ENCODE measurements at regions not wholly inside any gene's neighbourhood (a gene's known extent, or its start where the extent isn't known, plus 50 kb on each side); places are given as distances from the start of the nearest gene placed in this dataset.

DNA sequence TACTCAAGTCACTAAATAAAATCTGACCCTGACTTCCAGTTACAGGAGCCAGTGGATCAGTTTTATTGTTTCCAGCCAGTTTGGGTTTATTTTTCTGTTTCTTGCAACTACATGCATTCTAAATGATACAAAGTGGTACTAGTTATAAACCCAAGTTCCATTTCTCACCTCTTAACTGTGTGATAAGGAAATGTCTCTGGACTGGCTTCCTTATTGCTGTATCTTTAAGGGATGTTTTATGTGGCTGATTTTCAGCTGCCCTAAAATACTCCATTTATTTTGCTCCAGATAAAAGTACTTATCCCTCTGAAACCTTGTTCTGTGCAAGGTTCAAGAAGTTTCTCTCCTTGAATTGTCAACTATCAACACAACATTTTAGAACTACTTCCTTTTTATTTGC, 107.9 kb upstream of the DLX2 start:
- DNase-seq (ENCODE audit: low spot score): no peak
- peaks cover 5% of the 10 kb centered on the region for H3K36me3 Mint-ChIP-seq (ENCODE audit: low read depth)
- peaks cover 31% of the 10 kb centered on the region for H3K4me1 Mint-ChIP-seq (ENCODE audit: low read depth)
- H3K27ac Mint-ChIP-seq: no peak overlapping the region
- no peaks in the 10 kb centered on the region for H3K27me3 Mint-ChIP-seq (ENCODE audit: insufficient read depth)
- H3K9me3 Mint-ChIP-seq: no peaks in the 10 kb centered on the region
- H3K4me3 Mint-ChIP-seq: no peak overlapping the region
- intact Hi-C loops (cut with micrococcal nuclease): no loop called here

DNA sequence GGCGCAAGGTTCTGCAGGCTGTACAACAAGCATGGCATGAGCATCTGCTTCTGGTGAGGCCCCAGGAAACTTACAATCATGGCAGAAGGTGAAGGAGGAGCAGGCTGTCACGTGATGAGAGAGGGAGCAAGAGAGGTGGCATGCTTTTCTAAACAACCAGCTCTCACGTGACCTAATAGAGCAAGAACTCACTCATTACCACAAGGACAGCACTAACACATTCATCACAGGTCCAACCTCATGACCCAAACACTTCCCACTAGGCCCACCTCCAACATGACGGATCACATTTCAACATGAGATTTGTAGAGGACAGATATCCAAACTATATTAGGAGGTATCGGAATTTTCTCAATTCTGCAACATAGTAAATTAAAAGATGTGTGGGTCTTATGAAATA, 108.8 kb upstream of the DLX2 start:
- Mint-ChIP-seq H3K27ac (no peak overlapping the region), H3K4me1 (ENCODE audit: low read depth) (peaks cover 31% of the 10 kb centered on the region), H3K27me3 (ENCODE audit: insufficient read depth) (no peaks in the 10 kb centered on the region), H3K36me3 (ENCODE audit: low read depth) (peaks cover 5% of the 10 kb centered on the region), H3K4me3 (no peak overlapping the region), H3K9me3 (no peaks in the 10 kb centered on the region)
- intact Hi-C loops (cut with micrococcal nuclease): no loop called here
- no peak for DNase-seq (ENCODE audit: low spot score)

DNA sequence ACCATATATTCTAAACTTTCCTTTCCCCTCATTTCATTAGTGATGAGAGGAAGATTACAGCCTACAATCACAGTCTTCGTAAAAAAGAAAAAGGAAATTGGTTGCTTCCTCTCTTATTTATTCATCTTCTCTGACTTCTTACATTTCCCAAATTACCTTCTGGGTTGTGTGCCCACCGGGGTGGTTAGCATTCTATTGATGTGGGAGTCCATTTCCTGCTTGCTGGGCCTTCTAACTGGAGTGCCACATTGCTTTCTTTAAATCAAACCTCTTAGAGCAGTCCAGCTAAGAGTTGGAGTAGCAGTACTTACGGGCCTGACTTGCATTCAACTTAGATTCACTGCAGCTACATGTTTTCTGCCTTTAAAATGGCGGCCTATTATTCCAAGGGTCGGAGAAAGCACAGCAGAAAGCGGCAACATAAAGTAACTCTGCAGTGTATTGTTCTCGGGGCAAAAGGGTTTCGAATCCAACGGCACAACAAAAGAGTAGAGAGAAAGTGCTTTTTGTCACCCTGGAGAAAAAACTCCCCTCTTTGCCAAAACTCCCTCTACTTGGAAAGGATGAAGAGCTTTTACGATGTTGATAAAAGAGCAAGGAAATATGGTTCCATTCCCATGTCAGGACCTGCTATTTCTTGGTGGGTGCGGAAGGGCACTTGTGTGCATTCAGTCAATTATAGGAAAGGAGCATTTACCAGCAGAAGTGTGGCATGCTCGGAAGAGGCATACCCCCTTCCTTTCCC, 110.6 kb upstream of the DLX2 start:
- Mint-ChIP-seq H3K36me3 (ENCODE audit: low read depth) (peaks cover 5% of the 10 kb centered on the region), H3K27ac (no peak overlapping the region), H3K4me3 (no peak overlapping the region)

DNA sequence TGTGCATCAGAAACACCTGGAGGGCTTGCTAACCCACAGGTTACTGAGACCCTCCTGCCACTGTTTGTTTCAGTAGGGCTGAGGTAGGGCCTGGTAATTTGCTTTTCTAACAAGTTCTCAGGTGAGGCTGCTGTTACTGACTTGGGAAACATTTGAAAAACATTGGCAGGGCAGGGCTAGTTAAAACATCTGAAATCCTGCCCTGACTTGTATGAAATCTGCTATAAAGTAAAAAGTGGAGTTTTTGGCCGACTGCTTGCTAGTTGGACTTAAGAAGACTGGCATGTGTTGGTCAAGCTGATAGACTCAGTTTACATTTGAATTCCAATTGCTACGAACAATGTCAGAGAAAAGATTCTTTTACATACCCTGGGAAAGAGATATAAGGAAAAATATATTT, 111.6 kb upstream of the DLX2 start:
- Mint-ChIP-seq H3K27me3 (ENCODE audit: insufficient read depth) (no peaks in the 10 kb centered on the region), H3K4me1 (ENCODE audit: low read depth) (peaks cover 27% of the 10 kb centered on the region), H3K36me3 (ENCODE audit: low read depth) (peaks cover 5% of the 10 kb centered on the region), H3K27ac (no peak overlapping the region), H3K9me3 (no peaks in the 10 kb centered on the region), H3K4me3 (no peak overlapping the region)
- no peak for DNase-seq (ENCODE audit: low spot score)
- intact Hi-C loops (cut with micrococcal nuclease): no loop called here

More for the DNA sequence above, 110.6 kb upstream of the DLX2 start:
- no peak for DNase-seq (ENCODE audit: low spot score)
- H3K27me3 Mint-ChIP-seq (ENCODE audit: insufficient read depth): no peaks in the 10 kb centered on the region
- peaks cover 29% of the 10 kb centered on the region for H3K4me1 Mint-ChIP-seq (ENCODE audit: low read depth)
- intact Hi-C loops (cut with micrococcal nuclease): no loop called here
- H3K9me3 Mint-ChIP-seq: no peaks in the 10 kb centered on the region

DNA sequence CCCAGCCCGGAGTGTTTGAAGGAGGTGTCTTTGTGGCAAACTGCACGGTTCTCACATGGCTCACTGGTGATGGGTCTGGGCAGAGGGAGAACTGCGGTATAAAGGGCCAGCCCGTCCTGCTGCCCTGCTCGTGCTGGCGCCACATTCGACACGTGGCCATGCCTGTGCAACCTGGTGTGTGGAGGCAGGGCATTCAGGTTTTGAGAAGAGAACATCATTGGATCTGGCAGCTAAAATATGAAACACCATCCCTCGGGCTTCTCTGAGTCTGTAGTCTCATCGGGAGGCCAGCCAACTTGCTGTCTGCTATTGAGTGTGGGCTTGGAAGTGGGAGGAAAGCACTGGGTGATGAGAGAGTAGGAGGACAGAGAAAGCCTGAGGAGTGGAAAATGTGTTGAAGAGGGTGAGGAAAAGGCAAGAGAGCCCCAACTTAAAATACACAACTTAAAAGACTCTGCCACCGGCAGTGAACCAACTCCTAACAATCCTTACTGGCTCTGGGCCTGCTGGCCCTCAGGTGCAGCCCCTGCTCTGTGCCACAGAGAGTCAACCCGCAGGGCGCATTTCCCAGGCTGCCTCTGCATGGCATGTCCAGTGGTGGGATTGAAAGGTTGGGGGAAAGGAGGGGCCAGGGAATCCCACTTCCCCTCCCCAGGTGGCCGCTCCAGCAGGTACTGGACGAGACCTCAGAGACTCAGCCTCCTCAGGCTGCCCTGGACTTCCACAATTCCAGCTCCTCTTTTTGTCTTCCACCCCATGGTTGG, 112.7 kb upstream of the DLX2 start:
- no peaks in the 10 kb centered on the region for H3K9me3 Mint-ChIP-seq
- DNase-seq (ENCODE audit: low spot score): no peak
- intact Hi-C loops (cut with micrococcal nuclease): no loop called here
- H3K36me3 Mint-ChIP-seq (ENCODE audit: low read depth): peaks cover 5% of the 10 kb centered on the region
- H3K4me3 Mint-ChIP-seq: no peak overlapping the region
- H3K27me3 Mint-ChIP-seq (ENCODE audit: insufficient read depth): no peaks in the 10 kb centered on the region
- no peak overlapping the region for H3K27ac Mint-ChIP-seq
- peaks cover 33% of the 10 kb centered on the region for H3K4me1 Mint-ChIP-seq (ENCODE audit: low read depth)

DNA sequence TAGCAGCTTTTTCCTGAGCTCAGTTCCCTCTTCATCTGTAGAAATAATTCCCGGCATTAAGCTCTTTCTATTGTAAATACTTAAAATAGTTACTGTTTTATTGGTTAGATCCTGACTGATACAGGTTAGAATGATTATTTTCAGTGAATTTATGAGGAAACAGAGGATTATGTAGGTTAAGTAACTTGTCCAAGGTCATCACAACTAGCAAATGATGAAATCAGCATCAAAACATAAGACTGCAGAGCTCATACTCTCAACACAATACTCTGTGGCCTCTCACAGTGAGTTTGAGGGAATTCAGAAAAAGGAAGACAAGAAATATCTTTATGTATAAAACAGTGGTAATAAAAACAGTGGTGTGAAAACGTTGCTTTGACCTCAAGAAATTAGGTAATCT, 113.2 kb upstream of the DLX2 start:
- peaks cover 36% of the 10 kb centered on the region for H3K4me1 Mint-ChIP-seq (ENCODE audit: low read depth)
- H3K4me3 Mint-ChIP-seq: no peak overlapping the region
- no peak for DNase-seq (ENCODE audit: low spot score)
- H3K27me3 Mint-ChIP-seq (ENCODE audit: insufficient read depth): no peaks in the 10 kb centered on the region
- H3K36me3 Mint-ChIP-seq (ENCODE audit: low read depth): peaks cover 5% of the 10 kb centered on the region
- no peaks in the 10 kb centered on the region for H3K9me3 Mint-ChIP-seq
- no peak overlapping the region for H3K27ac Mint-ChIP-seq
- intact Hi-C loops (cut with micrococcal nuclease): no loop called here

DNA sequence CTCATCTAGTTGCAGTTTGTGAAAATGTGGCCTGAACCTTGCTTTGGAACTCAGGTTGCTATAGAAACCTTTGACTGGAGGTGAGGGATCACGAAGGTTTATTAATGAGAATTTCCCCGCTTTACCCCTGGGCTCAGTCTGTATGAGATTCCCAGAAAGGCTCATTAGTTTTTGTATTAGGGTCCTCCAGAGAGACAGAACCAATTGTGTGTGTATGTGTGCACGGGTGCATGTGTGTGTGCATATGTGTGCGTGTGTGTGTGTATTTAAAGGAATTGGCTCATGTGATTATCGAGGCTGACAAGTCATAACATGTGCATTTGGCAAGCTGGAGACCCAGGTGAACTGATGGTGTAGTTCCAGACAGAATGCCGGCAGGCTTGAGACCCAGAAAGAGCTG, 113.8 kb upstream of the DLX2 start:
- Mint-ChIP-seq H3K27me3 (ENCODE audit: insufficient read depth) (no peaks in the 10 kb centered on the region), H3K4me3 (no peak overlapping the region), H3K4me1 (ENCODE audit: low read depth) (peaks cover 40% of the 10 kb centered on the region), H3K36me3 (ENCODE audit: low read depth) (peaks cover 3% of the 10 kb centered on the region), H3K27ac (no peak overlapping the region), H3K9me3 (no peaks in the 10 kb centered on the region)
- intact Hi-C loops (cut with micrococcal nuclease): no loop called here
- no peak for DNase-seq (ENCODE audit: low spot score)

DNA sequence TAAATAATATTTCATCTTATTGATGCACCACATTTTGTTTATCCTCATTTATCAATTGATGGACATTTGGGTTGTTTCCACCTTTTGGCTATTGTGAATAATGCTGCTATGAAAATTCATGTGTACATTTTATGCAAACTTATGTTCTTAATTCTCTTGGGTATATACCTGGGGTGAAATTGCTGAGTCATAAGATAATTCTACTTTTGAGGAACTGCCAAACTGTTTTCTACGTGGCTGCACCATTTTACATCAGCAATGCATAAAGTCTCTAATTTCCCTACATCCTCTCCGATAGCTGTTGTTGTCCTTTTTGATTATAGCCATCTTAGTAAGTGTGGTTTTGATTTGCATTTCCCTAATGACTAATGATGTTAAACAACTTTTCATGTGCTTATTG, 116.5 kb upstream of the DLX2 start:
- intact Hi-C loops (cut with micrococcal nuclease): no loop called here
- H3K9me3 Mint-ChIP-seq: no peaks in the 10 kb centered on the region
- H3K4me3 Mint-ChIP-seq: no peak overlapping the region
- H3K36me3 Mint-ChIP-seq (ENCODE audit: low read depth): peaks cover 2% of the 10 kb centered on the region
- no peak overlapping the region for H3K27ac Mint-ChIP-seq
- no peaks in the 10 kb centered on the region for H3K27me3 Mint-ChIP-seq (ENCODE audit: insufficient read depth)
- DNase-seq (ENCODE audit: low spot score): no peak
- peaks cover 48% of the 10 kb centered on the region for H3K4me1 Mint-ChIP-seq (ENCODE audit: low read depth)

DNA sequence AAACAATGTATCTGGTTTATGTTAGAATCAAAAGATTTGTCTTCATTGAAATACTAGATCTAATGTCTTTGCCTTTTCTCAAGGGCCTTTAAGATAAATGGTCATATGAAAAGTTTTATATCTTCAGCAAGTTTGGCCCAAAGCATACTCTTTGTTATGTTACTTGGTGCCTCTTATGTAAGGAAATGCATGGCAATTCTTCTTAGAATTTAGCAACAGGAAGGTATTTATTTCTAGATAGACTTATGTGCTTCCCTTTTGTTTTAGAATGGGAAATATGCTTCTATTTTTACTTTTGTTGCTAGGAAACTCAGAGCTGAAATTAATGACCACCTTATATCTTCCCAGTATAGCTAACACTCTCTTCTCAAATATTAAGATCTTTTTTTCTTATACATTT, 117.4 kb upstream of the DLX2 start:
- Mint-ChIP-seq H3K9me3 (no peaks in the 10 kb centered on the region), H3K4me1 (ENCODE audit: low read depth) (peaks cover 54% of the 10 kb centered on the region), H3K36me3 (ENCODE audit: low read depth) (peaks cover 2% of the 10 kb centered on the region), H3K27ac (no peak overlapping the region), H3K4me3 (no peak overlapping the region), H3K27me3 (ENCODE audit: insufficient read depth) (no peaks in the 10 kb centered on the region)
- intact Hi-C loops (cut with micrococcal nuclease): no loop called here
- DNase-seq (ENCODE audit: low spot score): no peak

DNA sequence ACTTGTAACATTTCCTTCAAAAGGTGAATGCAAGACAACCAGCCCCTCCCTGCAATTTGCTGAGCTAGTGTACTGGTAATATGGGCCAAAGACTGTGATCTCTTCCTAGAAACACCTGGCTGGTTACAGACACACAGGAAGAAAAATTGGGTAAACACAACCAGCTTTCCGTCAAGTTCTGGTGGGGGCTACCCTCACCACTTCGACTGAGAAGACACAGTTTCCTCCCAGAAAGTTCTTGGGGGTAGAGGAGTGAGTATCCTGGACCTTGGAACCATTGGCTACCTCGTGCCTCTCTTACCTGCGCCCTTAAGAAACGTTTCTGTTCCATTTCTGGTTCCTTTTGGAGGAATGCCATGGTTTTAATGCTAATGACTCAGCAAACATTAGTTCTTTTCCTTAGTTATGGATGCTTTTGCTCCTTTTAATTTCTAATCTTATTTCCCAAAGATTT, 120.9 kb upstream of the DLX2 start:
- Mint-ChIP-seq H3K4me1 (ENCODE audit: low read depth) (peaks cover 76% of the 10 kb centered on the region), H3K36me3 (ENCODE audit: low read depth) (peaks cover 5% of the 10 kb centered on the region), H3K4me3 (no peak overlapping the region), H3K27ac (no peak overlapping the region), H3K27me3 (ENCODE audit: insufficient read depth) (no peaks in the 10 kb centered on the region), H3K9me3 (no peaks in the 10 kb centered on the region)
- intact Hi-C loops (cut with micrococcal nuclease): no loop called here
- no peak for DNase-seq (ENCODE audit: low spot score)

DNA sequence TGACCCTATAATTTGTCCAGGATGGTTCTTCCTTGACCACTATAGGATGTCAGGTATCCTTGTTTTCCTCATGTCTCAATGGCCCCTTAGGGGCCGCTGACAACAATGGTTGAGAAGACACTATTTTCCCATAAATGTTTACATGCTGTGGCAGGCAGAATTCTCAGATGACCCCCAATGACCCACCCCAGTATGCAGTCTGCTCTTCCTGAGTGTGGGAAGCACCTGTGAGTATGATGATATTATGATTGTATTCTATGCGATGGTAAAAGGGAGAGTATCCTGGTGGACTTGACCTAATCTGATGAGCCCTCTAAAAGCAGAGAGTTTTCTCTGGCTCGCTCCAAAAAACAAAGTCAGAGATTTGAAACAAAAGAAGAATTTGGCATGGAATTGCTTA, 123.1 kb upstream of the DLX2 start:
- H3K27me3 Mint-ChIP-seq (ENCODE audit: insufficient read depth): no peaks in the 10 kb centered on the region
- no peak overlapping the region for H3K27ac Mint-ChIP-seq
- no peak overlapping the region for H3K4me3 Mint-ChIP-seq
- DNase-seq (ENCODE audit: low spot score): no peak
- H3K36me3 Mint-ChIP-seq (ENCODE audit: low read depth): peaks cover 5% of the 10 kb centered on the region
- H3K9me3 Mint-ChIP-seq: no peaks in the 10 kb centered on the region
- intact Hi-C loops (cut with micrococcal nuclease): loop anchor here (2.0 kb wide), 1 partner anchor 53 kb away; no protein-coding TSS in a partner anchor
- peaks cover 69% of the 10 kb centered on the region for H3K4me1 Mint-ChIP-seq (ENCODE audit: low read depth)

DNA sequence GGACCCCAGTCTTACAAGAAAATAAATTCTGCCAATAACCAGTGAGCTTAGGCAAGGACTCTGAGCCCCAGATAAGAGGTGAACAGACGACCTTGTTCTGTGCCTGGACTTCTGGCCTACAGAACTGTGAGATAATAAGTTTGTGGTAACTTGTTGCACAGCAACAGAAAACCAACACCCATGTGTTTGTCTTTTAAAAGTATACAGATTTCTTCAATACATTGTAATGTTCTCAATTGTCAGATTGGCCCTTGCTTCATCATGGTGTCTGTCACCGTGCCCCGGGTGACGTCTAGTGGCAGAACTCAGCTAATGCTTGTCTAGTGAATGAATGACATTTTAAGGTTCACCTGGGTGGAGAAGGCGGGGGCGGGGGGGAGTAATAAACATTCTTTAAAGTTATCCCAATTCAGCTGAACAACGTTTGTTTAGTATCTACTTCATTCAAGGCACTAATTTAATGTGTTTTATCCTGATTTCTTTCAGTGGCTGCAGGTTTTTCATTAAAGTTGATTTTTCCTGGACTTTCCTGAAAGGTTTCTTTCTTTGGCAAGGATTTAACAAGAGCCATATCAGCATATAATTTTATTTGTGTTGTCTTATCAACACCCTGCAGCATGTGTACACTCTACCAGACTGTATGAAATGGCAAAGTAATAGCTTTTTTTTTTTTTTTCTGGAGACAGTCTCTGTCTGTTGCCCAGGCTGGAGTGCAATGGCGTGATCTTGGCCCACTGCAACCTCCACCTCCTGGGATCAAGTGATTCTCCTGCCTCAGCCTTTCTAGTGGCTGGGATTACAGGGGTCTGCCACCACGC, 123.8 kb upstream of the DLX2 start:
- DNase-seq (ENCODE audit: low spot score): no peak
- intact Hi-C loops (cut with micrococcal nuclease): loop anchor here (2.0 kb wide), 1 partner anchor 54 kb away; no protein-coding TSS in a partner anchor
- H3K27me3 Mint-ChIP-seq (ENCODE audit: insufficient read depth): no peaks in the 10 kb centered on the region
- peaks cover 67% of the 10 kb centered on the region for H3K4me1 Mint-ChIP-seq (ENCODE audit: low read depth)
- H3K4me3 Mint-ChIP-seq: no peak overlapping the region
- H3K36me3 Mint-ChIP-seq (ENCODE audit: low read depth): peaks cover 5% of the 10 kb centered on the region
- no peaks in the 10 kb centered on the region for H3K9me3 Mint-ChIP-seq
- no peak overlapping the region for H3K27ac Mint-ChIP-seq

DNA sequence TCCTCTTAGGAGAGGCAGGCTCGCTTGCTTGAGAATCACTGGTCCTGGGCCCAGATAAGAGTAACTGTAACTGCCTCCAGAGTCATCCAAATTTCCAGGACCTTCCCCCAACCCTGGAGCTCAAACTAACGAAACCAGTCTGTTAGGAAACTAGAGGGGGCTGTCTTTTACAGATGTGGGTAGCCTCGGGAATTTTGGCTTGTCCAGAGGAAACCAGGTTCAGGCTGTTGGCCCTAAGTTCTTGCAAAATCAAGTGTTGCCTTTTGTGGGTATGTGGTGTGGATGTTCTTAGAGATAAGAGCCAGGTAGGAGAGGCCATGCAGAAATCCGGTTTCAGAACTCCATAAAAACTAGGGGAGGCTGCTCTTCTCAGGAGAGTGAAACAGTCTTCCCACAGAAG, 125.0 kb upstream of the DLX2 start:
- Mint-ChIP-seq H3K4me1 (ENCODE audit: low read depth) (peaks cover 69% of the 10 kb centered on the region), H3K9me3 (no peaks in the 10 kb centered on the region), H3K27me3 (ENCODE audit: insufficient read depth) (no peaks in the 10 kb centered on the region), H3K36me3 (ENCODE audit: low read depth) (peaks cover 4% of the 10 kb centered on the region), H3K4me3 (no peak overlapping the region), H3K27ac (no peak overlapping the region)
- intact Hi-C loops (cut with micrococcal nuclease): loop anchor here (2.0 kb wide), 1 partner anchor 55 kb away; no protein-coding TSS in a partner anchor
- no peak for DNase-seq (ENCODE audit: low spot score)
